GM12872 (cell line): ENCODE measurements at regions not wholly inside any gene's neighbourhood (a gene's known extent, or its start where the extent isn't known, plus 50 kb on each side); places are given as distances from the start of the nearest gene placed in this dataset.

Experiments
- TF ChIP-seq, protein P1 (sequence below): IDR thresholded peaks from 3 replicates; pipeline ENCODE4 v1.5.1; 2011; ENCODE audit warnings: low read depth, mild to moderate bottlenecking, low read length, moderate library complexity; ENCODE audit not compliant: insufficient read depth

DNA sequence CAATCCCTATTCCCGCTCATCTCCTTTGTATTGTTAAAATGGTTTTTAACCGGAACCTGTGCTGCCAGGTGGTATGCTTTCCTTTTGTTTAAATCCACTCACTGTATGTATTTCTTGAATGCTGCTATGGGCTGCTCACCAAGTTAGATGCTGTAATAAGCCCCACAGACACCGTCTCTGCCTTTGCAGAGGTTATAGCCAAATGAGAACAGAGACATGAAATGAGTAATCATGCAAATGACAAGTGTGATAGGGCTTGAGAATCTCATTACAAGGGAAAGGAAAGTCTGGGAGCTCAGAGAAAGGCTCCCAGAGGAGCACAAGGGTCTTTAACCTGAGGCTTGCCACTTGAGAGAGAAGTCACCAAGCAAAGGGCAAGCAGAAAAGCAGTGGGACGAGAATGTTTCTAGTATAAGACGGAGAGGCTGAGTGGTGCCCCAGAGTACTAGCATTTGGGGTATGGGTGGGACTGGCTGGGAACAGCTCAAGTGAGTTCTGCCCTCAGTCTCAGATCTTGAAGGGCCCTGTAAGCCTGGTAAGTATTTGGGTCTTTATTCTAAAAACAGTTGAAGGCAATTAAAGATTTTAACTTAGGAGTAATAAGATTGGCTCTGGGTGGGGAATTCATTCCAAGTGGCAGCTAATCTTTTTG, 110.8 kb upstream of the H2AZ1 start:
- TF ChIP-seq, protein P1, sequence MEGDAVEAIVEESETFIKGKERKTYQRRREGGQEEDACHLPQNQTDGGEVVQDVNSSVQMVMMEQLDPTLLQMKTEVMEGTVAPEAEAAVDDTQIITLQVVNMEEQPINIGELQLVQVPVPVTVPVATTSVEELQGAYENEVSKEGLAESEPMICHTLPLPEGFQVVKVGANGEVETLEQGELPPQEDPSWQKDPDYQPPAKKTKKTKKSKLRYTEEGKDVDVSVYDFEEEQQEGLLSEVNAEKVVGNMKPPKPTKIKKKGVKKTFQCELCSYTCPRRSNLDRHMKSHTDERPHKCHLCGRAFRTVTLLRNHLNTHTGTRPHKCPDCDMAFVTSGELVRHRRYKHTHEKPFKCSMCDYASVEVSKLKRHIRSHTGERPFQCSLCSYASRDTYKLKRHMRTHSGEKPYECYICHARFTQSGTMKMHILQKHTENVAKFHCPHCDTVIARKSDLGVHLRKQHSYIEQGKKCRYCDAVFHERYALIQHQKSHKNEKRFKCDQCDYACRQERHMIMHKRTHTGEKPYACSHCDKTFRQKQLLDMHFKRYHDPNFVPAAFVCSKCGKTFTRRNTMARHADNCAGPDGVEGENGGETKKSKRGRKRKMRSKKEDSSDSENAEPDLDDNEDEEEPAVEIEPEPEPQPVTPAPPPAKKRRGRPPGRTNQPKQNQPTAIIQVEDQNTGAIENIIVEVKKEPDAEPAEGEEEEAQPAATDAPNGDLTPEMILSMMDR = no peak

DNA sequence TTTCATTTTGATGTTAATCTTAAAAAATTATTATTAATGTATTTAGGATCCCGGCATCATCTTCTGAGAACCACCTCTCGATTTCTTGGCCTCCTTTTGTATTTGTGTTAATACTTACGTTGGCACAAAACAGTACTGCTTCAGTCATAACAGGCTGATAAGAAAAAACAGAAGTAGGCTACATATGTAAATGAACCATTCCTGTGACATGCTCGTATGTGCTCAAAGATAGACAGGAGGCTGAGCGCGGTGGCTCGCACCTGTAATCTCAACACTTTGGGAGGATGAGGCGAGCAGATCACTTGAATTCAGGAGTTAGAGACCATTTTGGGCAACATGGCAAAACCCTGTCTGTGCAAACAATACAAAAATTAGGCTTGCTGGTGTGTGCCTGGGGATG, 109.4 kb upstream of the H2AZ1 start:
- TF ChIP-seq, protein P1 = no peak

DNA sequence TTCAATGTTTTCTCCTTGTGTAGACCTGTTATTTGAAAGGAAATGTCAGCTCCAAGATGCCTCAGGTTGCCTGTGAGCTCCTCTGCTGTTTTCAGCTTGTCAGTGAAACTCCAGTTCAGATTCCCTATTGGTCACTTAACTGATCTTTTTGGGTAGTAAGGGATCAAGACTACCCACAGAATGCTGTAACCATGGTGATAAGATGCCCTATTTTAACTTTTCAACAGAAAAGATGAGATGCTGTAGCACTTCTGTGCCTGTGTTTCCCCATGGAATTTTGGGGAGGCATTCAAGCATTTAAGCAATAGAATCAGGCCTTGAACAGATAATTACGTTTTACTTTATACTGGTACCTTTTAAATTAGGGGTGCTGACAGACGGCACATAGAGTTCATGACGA, 106.6 kb upstream of the H2AZ1 start:
- TF ChIP-seq, protein P1 = no peak

DNA sequence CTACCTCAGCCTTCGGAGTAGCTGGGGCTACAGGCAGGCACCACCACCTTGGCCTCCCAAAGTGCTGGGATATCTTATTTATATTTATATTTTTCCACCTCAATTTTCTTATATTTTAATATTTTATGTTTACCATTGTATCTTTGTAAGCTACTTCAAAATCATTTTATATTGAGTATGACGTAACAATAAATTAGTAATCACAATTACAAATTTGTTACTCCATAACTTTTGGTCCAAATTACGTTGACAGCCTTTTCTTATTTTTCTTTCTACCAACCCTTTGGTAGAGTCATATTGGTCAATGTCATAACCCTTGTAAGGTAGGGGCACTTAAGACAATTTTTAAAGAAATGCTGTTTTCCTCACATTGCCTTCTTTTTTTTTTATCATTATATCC, 104.0 kb upstream of the H2AZ1 start:
- TF ChIP-seq, protein P1 = no peak

DNA sequence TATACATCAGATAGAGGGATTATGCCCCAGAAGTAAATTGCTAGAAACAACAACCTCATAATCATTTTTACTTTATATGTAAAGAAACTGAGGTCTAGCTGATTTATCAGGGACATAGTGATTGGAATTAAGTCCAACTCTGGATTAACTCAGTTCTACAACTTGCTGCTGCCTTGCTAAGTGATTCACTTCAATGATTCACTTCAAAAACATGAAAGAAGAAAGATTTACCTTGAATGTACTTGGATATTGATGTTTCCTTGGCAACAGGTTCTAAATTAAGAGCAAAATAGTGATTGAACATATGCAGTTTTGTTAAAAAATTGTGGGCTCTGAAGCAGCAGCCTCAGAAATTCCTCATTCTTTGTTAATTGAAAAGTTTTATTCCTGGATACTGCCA, 99.8 kb upstream of the H2AZ1 start:
- TF ChIP-seq, protein P1 = no peak

DNA sequence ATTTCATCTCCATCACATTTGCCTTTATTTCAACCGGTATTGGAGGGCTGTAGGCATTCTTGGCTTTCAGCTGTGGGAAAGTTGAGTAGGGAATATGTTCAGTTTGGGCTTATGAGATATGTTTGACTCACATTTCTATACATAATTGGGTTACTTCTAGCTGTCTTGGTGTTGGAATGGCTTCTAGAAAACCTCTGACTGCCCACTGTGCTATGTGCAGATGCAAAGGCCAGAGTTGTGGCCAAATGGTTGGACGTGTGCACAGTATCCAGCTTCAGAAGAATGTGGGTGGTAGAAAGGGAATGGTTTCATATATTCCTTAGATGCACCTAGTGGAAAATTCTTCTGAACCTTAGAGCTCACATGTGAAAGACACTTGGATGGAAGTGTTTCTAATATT, 92.6 kb upstream of the H2AZ1 start:
- TF ChIP-seq, protein P1 = no peak

DNA sequence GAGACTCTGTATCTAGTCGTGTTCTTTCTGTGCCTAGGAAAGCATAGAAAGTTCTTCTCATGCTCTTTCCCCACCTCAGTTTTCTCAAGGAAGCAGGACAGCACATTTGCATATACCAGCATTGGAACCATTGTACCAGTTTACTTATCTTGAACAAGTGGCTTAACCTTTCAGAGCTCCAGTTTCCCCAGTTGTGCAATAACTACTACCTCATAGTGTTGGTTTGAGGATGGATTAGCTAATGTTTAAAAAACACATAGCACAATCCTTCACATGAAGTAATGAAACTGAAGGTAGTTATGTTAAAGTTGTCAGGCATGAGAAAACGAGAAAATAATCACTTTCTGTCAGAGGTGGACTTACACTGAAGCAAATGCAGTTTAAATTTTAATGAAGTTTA, 92.2 kb upstream of the H2AZ1 start:
- TF ChIP-seq, protein P1 = no peak
